Transverse colon (tissue), 4 donors: ENCODE measurements at regions not wholly inside any gene's neighbourhood (a gene's known extent, or its start where the extent isn't known, plus 50 kb on each side); places are given as distances from the start of the nearest gene placed in this dataset.

ENCODE experiments used
- CTCF ChIP-seq, 5 experiments: fragments of 200-600 bp in 3 of 5; fragments of 450-650 bp in 2 of 5; sonication (generic) in 3 of 5; IDR thresholded peaks; 1 replicate in 2 of 5; 2 replicates in 3 of 5; pipeline ENCODE4 v1.5.1; 2016 to 2017; ENCODE audit warnings: antibody characterized with exemption in 5 of 5, inconsistent platforms in 3 of 5, mild to moderate bottlenecking in 2 of 5, moderate library complexity in 1 of 5
- POLR2A ChIP-seq: fragments of 450-650 bp; IDR thresholded peaks from one replicate; pipeline ENCODE4 v1.6.1; 2016; ENCODE audit warnings: antibody characterized with exemption, mild to moderate bottlenecking, moderate library complexity
- POLR2AphosphoS5 ChIP-seq, 3 donors: sonication (generic); formaldehyde crosslinking; IDR thresholded peaks; one replicate each; pipeline ENCODE4 v1.6.1; 2016; ENCODE audit warnings: antibody characterized with exemption in 3 of 3

DNA sequence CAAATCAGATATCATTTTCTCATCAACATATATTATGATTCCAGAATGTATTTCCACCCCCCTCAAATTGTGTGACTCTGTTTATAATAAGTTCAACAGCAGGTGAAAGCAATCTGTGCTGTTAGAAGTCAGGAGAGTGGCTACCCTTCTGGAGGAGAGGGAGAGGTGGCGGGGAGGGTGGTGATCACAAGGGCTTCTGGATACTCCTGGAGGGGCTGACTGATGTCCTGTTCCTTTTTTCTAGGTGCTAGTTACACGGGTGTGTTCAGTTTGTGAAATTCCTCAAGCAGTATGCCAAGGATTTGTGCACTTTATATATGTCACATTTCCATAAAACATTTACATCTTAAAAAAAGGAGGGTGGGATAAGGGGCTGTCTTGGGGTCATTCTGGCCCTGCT is 119.1 kb downstream of the IRF8 start:
- no peak for TF ChIP-seq POLR2A
- TF ChIP-seq CTCF (IDR thresholded peaks at IDR 0.05) = no peak
- no peak for TF ChIP-seq POLR2AphosphoS5 (IDR thresholded peaks at IDR 0.05)
